ENCODE measurements at regions not wholly inside any gene's neighbourhood (a gene's known extent, or its start where the extent isn't known, plus 50 kb on each side); places are given as distances from the start of the nearest gene placed in this dataset.

DNA sequence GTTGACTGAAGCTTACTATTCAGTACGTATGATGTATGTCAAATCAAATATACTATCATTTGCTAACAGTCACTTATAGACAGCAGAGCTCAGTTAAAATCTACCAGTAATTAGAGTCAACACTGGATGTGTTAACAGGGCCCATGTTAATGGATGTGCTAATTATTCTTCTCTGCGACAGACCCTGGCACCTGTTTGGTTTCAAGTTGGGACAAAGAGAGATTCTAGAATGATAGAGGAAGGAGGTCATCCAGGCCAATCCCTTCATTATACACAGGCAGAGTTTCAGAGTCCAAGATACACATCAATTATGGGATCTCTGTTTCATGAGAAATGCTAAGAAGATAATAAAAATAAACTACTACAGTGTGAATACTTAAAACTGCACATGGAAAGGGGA lies 615.0 kb downstream of the ZNF608 start:
- Histone ChIP-seq H3K9me3 (ENCODE audit: control insufficient read depth in 4 of 4, low read length in 3 of 4) (no peaks in the 10 kb centered on the region), H3K9ac (ENCODE audit: low read depth in 1 of 2, low read length in 2 of 2) (no peak overlapping the region), H3K27ac (ENCODE audit: low read depth in 1 of 2, low read length in 2 of 2) (no peak overlapping the region), H3K27me3 (ENCODE audit: control insufficient read depth in 4 of 4, insufficient read depth in 4 of 4, low read length in 3 of 4) (no peaks in the 10 kb centered on the region), H3K36me3 (ENCODE audit: control insufficient read depth in 4 of 4, insufficient read depth in 3 of 4, low read depth in 1 of 4, low read length in 3 of 4) (no peaks in the 10 kb centered on the region), H3K4me3 (ENCODE audit: low read depth in 1 of 3, low read length in 3 of 3) (no peak overlapping the region), H3K4me1 (ENCODE audit: control insufficient read depth in 4 of 4, insufficient read depth in 4 of 4, low read length in 3 of 4) (no peaks in the 10 kb centered on the region)
- DNase-seq (ENCODE audit: low spot score), result no peak
- WGBS, result 90% methylated on average over 2 of the region's 2 CpGs
- TF ChIP-seq CTCF (IDR thresholded peaks at IDR 0.05; ENCODE audit: low read depth, low read length, missing input control) (no peak), JUND (IDR thresholded peaks at IDR 0.05) (no peak), GABPA (IDR thresholded peaks at IDR 0.05 in 1 of 2, conservative IDR thresholded peaks at IDR 0.05 in 1 of 2) (no peak), HNF4A (conservative IDR thresholded peaks at IDR 0.05) (no peak), REST (IDR thresholded peaks at IDR 0.05) (no peak), ZBTB33 (IDR thresholded peaks at IDR 0.05) (no peak), YY1 (IDR thresholded peaks at IDR 0.05) (no peak), RXRA (IDR thresholded peaks at IDR 0.05) (no peak)

DNA sequence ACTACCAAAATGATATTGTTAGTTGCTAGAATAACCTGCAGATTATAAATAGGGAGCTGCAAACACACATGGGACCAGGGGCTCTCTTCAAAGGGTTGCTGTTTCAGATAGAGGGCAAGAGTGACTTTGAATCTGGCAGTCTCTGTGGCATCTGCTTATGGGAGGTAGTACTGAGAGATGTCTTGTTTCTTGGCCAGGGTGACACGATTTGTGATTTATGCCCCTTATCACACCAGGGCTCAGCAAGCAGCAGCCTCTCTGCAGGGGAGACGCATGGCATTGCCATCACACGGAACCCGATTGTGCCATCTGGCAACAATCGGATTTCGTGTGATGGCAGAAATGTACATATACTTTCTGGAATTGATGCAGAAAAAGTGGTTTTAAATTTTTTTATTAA lies 615.6 kb downstream of the ZNF608 start:
- 90% methylated on average over 6 of the region's 6 CpGs for WGBS
- H3K9ac ChIP-seq (ENCODE audit: low read depth in 1 of 2, low read length in 2 of 2), result no peak overlapping the region
- no peak overlapping the region for H3K4me3 ChIP-seq (ENCODE audit: low read depth in 1 of 3, low read length in 3 of 3)
- no peaks in the 10 kb centered on the region for H3K4me1 ChIP-seq (ENCODE audit: control insufficient read depth in 4 of 4, insufficient read depth in 4 of 4, low read length in 3 of 4)
- no peak for DNase-seq (ENCODE audit: low spot score)
- H3K27ac ChIP-seq (ENCODE audit: low read depth in 1 of 2, low read length in 2 of 2), result no peak overlapping the region
- H3K36me3 ChIP-seq (ENCODE audit: control insufficient read depth in 4 of 4, insufficient read depth in 3 of 4, low read depth in 1 of 4, low read length in 3 of 4), result no peaks in the 10 kb centered on the region
- no peaks in the 10 kb centered on the region for H3K9me3 ChIP-seq (ENCODE audit: control insufficient read depth in 4 of 4, low read length in 3 of 4)
- no peaks in the 10 kb centered on the region for H3K27me3 ChIP-seq (ENCODE audit: control insufficient read depth in 4 of 4, insufficient read depth in 4 of 4, low read length in 3 of 4)
- no peak for TF ChIP-seq HNF4A (conservative IDR thresholded peaks at IDR 0.05)
- TF ChIP-seq RAD21 (IDR thresholded peaks at IDR 0.05), result no peak
- TF ChIP-seq EGR1 (IDR thresholded peaks at IDR 0.05; ENCODE audit: low read depth in 2 of 2), result no peak
- no peak for TF ChIP-seq ZBTB33 (IDR thresholded peaks at IDR 0.05)
- TF ChIP-seq ATF3 (IDR thresholded peaks at IDR 0.05), result no peak
- no peak for TF ChIP-seq HNF4G (IDR thresholded peaks at IDR 0.05)
- TF ChIP-seq GABPA (IDR thresholded peaks at IDR 0.05 in 1 of 2, conservative IDR thresholded peaks at IDR 0.05 in 1 of 2), result no peak
- TF ChIP-seq REST (IDR thresholded peaks at IDR 0.05), result no peak
- no peak for TF ChIP-seq FOXA1 (IDR thresholded peaks at IDR 0.05)
- no peak for TF ChIP-seq CTCF (IDR thresholded peaks at IDR 0.05; ENCODE audit: low read depth, low read length, missing input control)
- TF ChIP-seq JUND (IDR thresholded peaks at IDR 0.05), result no peak
- no peak for TF ChIP-seq MAX (IDR thresholded peaks at IDR 0.05)
- TF ChIP-seq SP1 (IDR thresholded peaks at IDR 0.05), result no peak
